ENCODE measurements at regions not wholly inside any gene's neighbourhood (a gene's known extent, or its start where the extent isn't known, plus 50 kb on each side); places are given as distances from the start of the nearest gene placed in this dataset.

DNA sequence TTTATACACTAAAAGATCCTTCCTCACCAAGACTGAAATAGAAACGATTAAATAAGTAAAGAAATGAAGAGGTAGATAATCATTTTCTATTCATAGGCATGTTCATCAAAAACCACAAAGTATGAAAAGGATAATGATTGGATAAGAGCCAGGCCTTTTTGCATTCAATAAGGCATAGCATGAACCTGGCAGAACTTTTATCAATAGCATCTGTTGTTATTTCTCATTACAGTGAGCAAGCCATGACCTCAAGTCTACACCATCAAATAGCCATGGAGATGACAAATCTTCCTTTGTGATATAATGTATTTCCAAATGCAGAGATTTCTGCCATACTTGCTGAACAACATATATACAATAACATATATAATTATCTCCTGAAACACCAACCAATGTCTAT is 206.0 kb upstream of the SLC7A11 start:
- Mint-ChIP-seq H3K4me3 (peak overlapping the region; percentile 48), H3K36me3 (ENCODE audit: low read depth) (peaks cover 4% of the 10 kb centered on the region), H3K27ac (ENCODE audit: unreplicated experiment) (peak overlapping the region; percentile 83), H3K4me1 (peaks cover 51% of the 10 kb centered on the region), H3K9me3 (peaks cover 8% of the 10 kb centered on the region), H3K27me3 (ENCODE audit: low read depth) (no peaks in the 10 kb centered on the region)
- TF ChIP-seq, protein P1, sequence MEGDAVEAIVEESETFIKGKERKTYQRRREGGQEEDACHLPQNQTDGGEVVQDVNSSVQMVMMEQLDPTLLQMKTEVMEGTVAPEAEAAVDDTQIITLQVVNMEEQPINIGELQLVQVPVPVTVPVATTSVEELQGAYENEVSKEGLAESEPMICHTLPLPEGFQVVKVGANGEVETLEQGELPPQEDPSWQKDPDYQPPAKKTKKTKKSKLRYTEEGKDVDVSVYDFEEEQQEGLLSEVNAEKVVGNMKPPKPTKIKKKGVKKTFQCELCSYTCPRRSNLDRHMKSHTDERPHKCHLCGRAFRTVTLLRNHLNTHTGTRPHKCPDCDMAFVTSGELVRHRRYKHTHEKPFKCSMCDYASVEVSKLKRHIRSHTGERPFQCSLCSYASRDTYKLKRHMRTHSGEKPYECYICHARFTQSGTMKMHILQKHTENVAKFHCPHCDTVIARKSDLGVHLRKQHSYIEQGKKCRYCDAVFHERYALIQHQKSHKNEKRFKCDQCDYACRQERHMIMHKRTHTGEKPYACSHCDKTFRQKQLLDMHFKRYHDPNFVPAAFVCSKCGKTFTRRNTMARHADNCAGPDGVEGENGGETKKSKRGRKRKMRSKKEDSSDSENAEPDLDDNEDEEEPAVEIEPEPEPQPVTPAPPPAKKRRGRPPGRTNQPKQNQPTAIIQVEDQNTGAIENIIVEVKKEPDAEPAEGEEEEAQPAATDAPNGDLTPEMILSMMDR (conservative IDR thresholded peaks at IDR 0.05) = no peak
- DNase-seq (ENCODE audit: low read depth, low spot score) = no peak

DNA sequence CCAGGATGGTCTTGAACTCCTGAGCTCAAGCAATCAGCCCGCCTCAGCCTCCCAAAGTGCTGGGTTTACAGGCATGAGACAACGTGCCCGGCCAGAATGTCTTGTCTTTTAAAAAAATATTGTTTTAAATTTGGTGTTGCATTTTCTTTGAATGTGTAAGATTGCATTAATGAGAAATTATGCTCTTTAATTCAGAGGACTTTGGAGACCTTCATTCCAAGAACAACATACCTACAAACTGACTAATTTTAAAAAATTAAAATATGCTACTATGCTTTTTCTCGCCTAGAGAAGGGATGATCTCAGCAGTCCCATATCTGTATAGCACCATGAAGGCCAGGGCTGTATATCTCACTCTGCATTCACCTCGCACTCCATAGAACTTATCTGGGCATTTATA is 204.3 kb upstream of the SLC7A11 start:
- Mint-ChIP-seq H3K9me3 (peaks cover 13% of the 10 kb centered on the region), H3K4me3 (no peak overlapping the region), H3K4me1 (peaks cover 40% of the 10 kb centered on the region), H3K27me3 (ENCODE audit: low read depth) (no peaks in the 10 kb centered on the region), H3K27ac (ENCODE audit: unreplicated experiment) (no peak overlapping the region), H3K36me3 (ENCODE audit: low read depth) (peaks cover 7% of the 10 kb centered on the region)
- no peak for DNase-seq (ENCODE audit: low read depth, low spot score)
- TF ChIP-seq, protein P1 (conservative IDR thresholded peaks at IDR 0.05) = no peak

DNA sequence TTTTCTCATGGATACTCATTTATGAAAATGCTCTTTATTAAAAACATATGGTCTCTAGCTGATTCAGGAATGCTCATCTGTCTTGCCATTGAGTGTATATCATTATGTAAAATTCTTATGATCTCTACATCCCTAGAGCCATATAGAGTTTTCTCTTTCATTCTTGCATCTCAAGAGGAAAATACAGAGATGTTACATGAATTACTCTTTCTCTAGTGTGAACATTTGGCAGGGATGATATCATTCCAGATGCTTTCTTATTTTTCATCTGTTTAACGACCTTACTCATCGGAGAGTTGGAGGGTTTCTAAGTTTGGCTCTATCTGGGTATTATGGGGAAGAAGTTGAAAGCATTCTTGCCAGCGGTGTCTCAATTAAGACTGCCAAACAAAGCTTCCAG is 202.9 kb upstream of the SLC7A11 start:
- Mint-ChIP-seq H3K27me3 (ENCODE audit: low read depth) (no peaks in the 10 kb centered on the region), H3K4me1 (peaks cover 30% of the 10 kb centered on the region), H3K9me3 (peaks cover 14% of the 10 kb centered on the region), H3K27ac (ENCODE audit: unreplicated experiment) (no peak overlapping the region), H3K36me3 (ENCODE audit: low read depth) (peaks cover 7% of the 10 kb centered on the region), H3K4me3 (no peak overlapping the region)
- no peak for DNase-seq (ENCODE audit: low read depth, low spot score)
- TF ChIP-seq, protein P1 (conservative IDR thresholded peaks at IDR 0.05) = no peak

GRCh38 chr4:138444260-138444659 is 202.1 kb upstream of the SLC7A11 start:
- Mint-ChIP-seq H3K4me1 (peaks cover 23% of the 10 kb centered on the region), H3K4me3 (no peak overlapping the region), H3K36me3 (ENCODE audit: low read depth) (peaks cover 7% of the 10 kb centered on the region), H3K27me3 (ENCODE audit: low read depth) (no peaks in the 10 kb centered on the region), H3K27ac (ENCODE audit: unreplicated experiment) (no peak overlapping the region), H3K9me3 (peaks cover 14% of the 10 kb centered on the region)
- TF ChIP-seq, protein P1 (conservative IDR thresholded peaks at IDR 0.05) = no peak
- no peak for DNase-seq (ENCODE audit: low read depth, low spot score)

DNA sequence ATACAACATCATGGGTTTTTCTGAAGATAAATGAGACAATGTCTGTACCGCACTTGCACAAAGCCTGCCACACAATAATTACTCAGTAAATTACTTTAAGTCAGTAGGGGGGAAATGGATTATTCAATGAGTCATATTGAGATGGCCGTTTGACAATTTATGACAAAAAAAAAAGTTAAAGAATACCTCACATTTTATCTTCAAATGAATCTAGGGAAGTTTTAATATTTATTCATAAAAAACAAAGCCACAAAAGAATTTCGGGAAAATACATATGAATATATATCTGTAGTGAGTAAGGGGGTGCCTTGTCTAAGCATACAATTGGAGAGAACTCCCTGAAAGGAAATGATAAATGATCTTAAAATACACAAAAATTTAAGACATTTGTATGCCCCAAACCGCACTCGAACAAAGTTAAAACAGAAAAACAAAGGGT is 197.0 kb upstream of the SLC7A11 start:
- Mint-ChIP-seq H3K9me3 (peaks cover 18% of the 10 kb centered on the region), H3K4me3 (no peak overlapping the region), H3K4me1 (no peaks in the 10 kb centered on the region), H3K27me3 (ENCODE audit: low read depth) (no peaks in the 10 kb centered on the region), H3K36me3 (ENCODE audit: low read depth) (peaks cover 16% of the 10 kb centered on the region), H3K27ac (ENCODE audit: unreplicated experiment) (no peak overlapping the region)
- no peak for DNase-seq (ENCODE audit: low read depth, low spot score)
- TF ChIP-seq, protein P1 (conservative IDR thresholded peaks at IDR 0.05) = no peak

- H3K36me3 Mint-ChIP-seq (ENCODE audit: low read depth) = peaks cover 20% of the 10 kb centered on the region
- H3K4me1 Mint-ChIP-seq = no peaks in the 10 kb centered on the region
- peaks cover 16% of the 10 kb centered on the region for H3K9me3 Mint-ChIP-seq
- no peak overlapping the region for H3K4me3 Mint-ChIP-seq
- no peaks in the 10 kb centered on the region for H3K27me3 Mint-ChIP-seq (ENCODE audit: low read depth)
- no peak overlapping the region for H3K27ac Mint-ChIP-seq (ENCODE audit: unreplicated experiment)
- TF ChIP-seq, protein P1 (conservative IDR thresholded peaks at IDR 0.05) = no peak
- no peak for DNase-seq (ENCODE audit: low read depth, low spot score)
Measured at GRCh38 chr4:138438608-138439007, 196.5 kb upstream of the SLC7A11 start.

Data from neural crest cell (in vitro differentiated cells).